KMS-11 (cell line): ENCODE measurements at regions not wholly inside any gene's neighbourhood (a gene's known extent, or its start where the extent isn't known, plus 50 kb on each side); places are given as distances from the start of the nearest gene placed in this dataset.

Source experiments
- H2AFZ ChIP-seq: fragments of 200-600 bp; sonication (generic); 2 replicates; pipeline ENCODE4 v1.6.1; 2016; ENCODE audit warnings: antibody characterized with exemption, mixed run types, low read depth
- H3K27ac ChIP-seq: fragments of 200-600 bp; sonication (generic); 2 replicates; pipeline ENCODE4 v1.6.1; 2016; ENCODE audit warnings: mild to moderate bottlenecking, mixed run types
- H3K27me3 ChIP-seq: fragments of 200-600 bp; sonication (generic); 2 replicates; pipeline ENCODE4 v1.6.1; 2017; ENCODE audit warnings: mild to moderate bottlenecking, low read depth, mixed run types, moderate library complexity; ENCODE audit not compliant: insufficient read depth
- H3K36me3 ChIP-seq: fragments of 200-600 bp; sonication (generic); 2 replicates; pipeline ENCODE4 v1.6.1; 2017; ENCODE audit warnings: mild to moderate bottlenecking, mixed run types; ENCODE audit not compliant: insufficient read depth
- H3K4me1 ChIP-seq: fragments of 200-600 bp; sonication (generic); 2 replicates; pipeline ENCODE4 v1.6.1; 2016; ENCODE audit warnings: mild to moderate bottlenecking, low read depth, mixed run types; ENCODE audit not compliant: poor library complexity, severe bottlenecking
- H3K4me2 ChIP-seq: fragments of 200-600 bp; sonication (generic); 2 replicates; pipeline ENCODE4 v1.7.0; 2016; ENCODE audit warnings: mild to moderate bottlenecking, mixed run types
- H3K4me3 ChIP-seq: fragments of 200-600 bp; sonication (generic); IDR thresholded peaks from 2 replicates; pipeline ENCODE4 v1.6.1; 2017; ENCODE audit warnings: low read depth, low read length, mixed read lengths; ENCODE audit not compliant: insufficient read depth
- H3K79me2 ChIP-seq: fragments of 200-600 bp; sonication (generic); 2 replicates; pipeline ENCODE4 v1.6.1; 2016; ENCODE audit warnings: low read depth, mixed run types; ENCODE audit not compliant: insufficient read depth
- H3K9ac ChIP-seq: fragments of 200-600 bp; sonication (generic); 2 replicates; pipeline ENCODE4 v1.6.1; 2016; ENCODE audit warnings: mild to moderate bottlenecking, mixed run types
- H4K20me1 ChIP-seq: fragments of 200-600 bp; sonication (generic); 2 replicates; pipeline ENCODE4 v1.6.1; 2016; ENCODE audit warnings: mild to moderate bottlenecking, mixed run types; ENCODE audit not compliant: insufficient read depth
- CTCF ChIP-seq: fragments of 200-600 bp; sonication (generic); conservative IDR thresholded peaks from 2 replicates; pipeline ENCODE4 v1.6.1; 2017; ENCODE audit warnings: low read depth, mild to moderate bottlenecking, antibody characterized with exemption, low read length, moderate library complexity, mixed read lengths

GRCh38 chr18:27899893-27900292 lies 277.0 kb downstream of the CDH2 start:
- H3K27ac ChIP-seq, result no peak overlapping the region
- H3K4me3 ChIP-seq, result no peak overlapping the region
- no peaks in the 10 kb centered on the region for H3K79me2 ChIP-seq
- H3K9ac ChIP-seq, result no peak overlapping the region
- H3K4me1 ChIP-seq, result no peaks in the 10 kb centered on the region
- no peak overlapping the region for H3K4me2 ChIP-seq
- H3K27me3 ChIP-seq, result no peaks in the 10 kb centered on the region
- H4K20me1 ChIP-seq, result no peaks in the 10 kb centered on the region
- H2AFZ ChIP-seq, result no peak overlapping the region
- no peak for TF ChIP-seq CTCF
- no peaks in the 10 kb centered on the region for H3K36me3 ChIP-seq

- no peak for TF ChIP-seq CTCF
- Histone ChIP-seq H2AFZ (no peak overlapping the region), H3K36me3 (no peaks in the 10 kb centered on the region), H4K20me1 (no peaks in the 10 kb centered on the region), H3K4me2 (no peak overlapping the region), H3K4me3 (no peak overlapping the region), H3K27ac (no peak overlapping the region), H3K4me1 (no peaks in the 10 kb centered on the region), H3K79me2 (no peaks in the 10 kb centered on the region), H3K9ac (no peak overlapping the region), H3K27me3 (no peaks in the 10 kb centered on the region)
Observed at GRCh38 chr18:27894746-27895145, 282.2 kb downstream of the CDH2 start.

- H3K4me2 ChIP-seq, result no peak overlapping the region
- no peak overlapping the region for H3K9ac ChIP-seq
- H3K79me2 ChIP-seq, result no peaks in the 10 kb centered on the region
- no peaks in the 10 kb centered on the region for H3K4me1 ChIP-seq
- no peaks in the 10 kb centered on the region for H4K20me1 ChIP-seq
- no peaks in the 10 kb centered on the region for H3K27me3 ChIP-seq
- H3K4me3 ChIP-seq, result no peak overlapping the region
- H2AFZ ChIP-seq, result no peak overlapping the region
- TF ChIP-seq CTCF, result no peak
- no peak overlapping the region for H3K27ac ChIP-seq
- H3K36me3 ChIP-seq, result no peaks in the 10 kb centered on the region
Observed at GRCh38 chr18:27887711-27888495, 289.0 kb downstream of the CDH2 start.

GRCh38 chr18:27887287-27887686 lies 289.6 kb downstream of the CDH2 start:
- Histone ChIP-seq H4K20me1 (no peaks in the 10 kb centered on the region), H3K9ac (no peak overlapping the region), H3K4me1 (no peaks in the 10 kb centered on the region), H3K79me2 (no peaks in the 10 kb centered on the region), H3K36me3 (no peaks in the 10 kb centered on the region), H2AFZ (no peak overlapping the region), H3K27me3 (no peaks in the 10 kb centered on the region), H3K4me3 (no peak overlapping the region), H3K27ac (no peak overlapping the region), H3K4me2 (no peak overlapping the region)
- TF ChIP-seq CTCF, result no peak
